NCI-H2081 treated with DMSO at 0.1 percent for 48 hours (cell line): ENCODE measurements at regions not wholly inside any gene's neighbourhood (a gene's known extent, or its start where the extent isn't known, plus 50 kb on each side); places are given as distances from the start of the nearest gene placed in this dataset.

Experiments used
- DNase-seq: peaks from one replicate; lab custom pipeline; 2025; lab: John Stamatoyannopoulos, UW

DNA sequence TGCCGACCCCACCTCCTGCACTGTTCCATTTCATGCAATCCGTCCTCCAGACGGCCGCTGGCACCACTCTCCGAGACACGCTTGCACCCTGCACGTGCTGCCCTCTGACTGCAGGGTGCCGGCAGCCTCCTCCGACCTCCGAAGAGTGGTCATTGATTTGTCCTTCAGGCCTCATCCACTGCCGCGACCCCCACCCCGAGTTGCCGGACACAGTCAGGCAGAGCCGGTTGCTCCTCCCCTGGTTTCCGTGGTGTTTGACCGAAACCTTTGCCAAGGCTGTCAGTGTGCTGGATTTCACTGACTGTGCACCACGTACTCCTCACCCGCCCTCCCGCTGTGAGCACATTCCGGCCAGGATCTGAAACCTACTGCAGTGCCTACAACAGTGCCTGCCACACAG lies 156.4 kb upstream of the PDE10A start:
- no peak for DNase-seq

DNA sequence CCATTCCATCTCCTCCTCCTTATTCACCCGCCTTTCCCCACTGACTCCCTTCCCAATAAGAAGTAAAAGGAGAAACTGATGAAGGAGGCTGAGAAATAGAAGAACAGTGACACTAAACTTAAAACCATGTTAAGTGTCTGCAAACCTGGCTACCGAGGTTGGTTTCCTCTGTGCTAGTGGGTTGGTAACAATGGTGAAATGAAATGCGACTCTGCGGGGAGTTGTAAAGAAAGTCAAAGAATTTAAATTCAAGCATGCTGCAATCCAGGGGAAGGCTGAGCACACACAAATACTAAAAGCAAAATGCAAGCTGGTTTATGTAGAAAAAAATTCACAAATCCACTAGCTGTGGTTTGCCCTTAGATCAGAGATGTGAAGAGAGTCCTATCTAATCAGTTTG lies 155.2 kb upstream of the PDE10A start:
- DNase-seq: no peak

DNA sequence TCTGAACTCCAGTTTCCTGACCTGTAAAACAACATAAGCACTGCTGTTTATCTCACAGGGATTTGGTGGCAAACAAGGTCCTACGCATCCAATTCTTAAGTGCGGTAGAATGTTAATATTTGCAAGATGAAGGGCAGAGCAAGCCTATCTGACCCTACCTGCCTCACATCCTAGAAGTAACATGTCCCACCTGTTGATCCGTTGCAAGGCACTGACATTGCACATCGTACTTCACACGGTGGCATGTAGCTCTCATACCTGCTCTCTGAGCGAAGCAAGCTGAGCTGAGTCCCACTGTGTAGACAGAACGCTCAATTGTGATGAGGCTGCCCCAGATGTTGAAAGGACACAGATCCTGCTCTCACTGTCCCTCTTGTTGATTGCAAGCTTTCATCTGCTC lies 154.7 kb upstream of the PDE10A start:
- DNase-seq: no peak

DNA sequence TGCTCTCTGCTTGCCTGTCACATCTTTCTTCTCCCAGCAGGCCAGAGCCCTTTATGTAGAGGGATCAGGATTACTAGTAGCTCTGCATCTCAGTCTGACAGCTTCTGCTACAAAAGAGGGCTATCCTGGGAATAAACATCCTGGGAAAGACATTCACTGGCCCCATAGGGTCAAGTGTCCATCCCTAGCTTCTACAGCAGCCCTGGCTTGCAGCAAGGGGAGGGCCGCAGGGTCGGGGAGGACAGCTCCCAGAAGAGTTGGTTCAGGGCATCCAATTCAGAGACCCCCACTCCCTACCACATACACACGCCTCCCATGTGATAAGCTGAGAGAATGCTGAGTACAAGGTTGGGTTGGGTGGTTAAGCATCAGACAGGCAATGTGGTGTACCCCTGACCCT lies 154.1 kb upstream of the PDE10A start:
- no peak for DNase-seq

DNA sequence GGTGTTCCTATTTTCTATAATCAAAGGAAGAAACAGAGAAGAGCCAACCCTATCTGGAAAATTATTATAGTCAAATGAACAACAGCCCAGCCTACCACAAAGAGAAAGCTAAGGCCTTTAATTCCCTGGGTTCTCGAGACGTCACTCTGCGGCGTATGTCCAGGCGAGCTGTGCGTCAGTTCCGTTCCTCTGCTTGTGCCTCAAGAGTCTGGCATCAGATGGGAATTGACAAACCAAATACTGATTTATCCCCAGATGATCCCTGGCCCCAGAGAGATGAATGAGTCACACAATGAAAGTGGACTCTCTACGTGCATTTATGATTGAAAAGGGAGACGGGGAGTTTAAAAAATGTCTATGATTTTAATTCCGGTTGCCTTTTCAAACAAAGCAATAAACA lies 151.6 kb upstream of the PDE10A start:
- no peak for DNase-seq

DNA sequence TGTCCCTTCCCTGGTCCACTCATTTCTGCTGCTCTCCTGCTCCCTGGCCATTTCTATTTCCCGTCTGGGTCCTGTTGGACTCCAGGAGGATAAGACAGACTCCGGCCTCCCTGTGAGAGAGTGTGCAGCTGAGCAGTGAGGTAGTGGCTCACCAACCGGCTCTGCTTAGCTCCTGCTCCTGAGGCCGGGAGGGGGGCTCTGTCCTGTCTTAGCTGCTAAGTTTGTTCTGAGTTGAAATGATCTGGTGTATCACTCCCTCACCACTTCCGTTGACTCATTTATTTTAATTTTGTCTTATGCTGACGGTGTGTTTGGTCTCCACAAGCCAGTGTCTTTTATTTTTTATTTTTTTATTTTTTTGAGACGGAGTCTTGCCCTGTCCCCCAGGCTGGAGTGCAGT lies 148.5 kb upstream of the PDE10A start:
- DNase-seq: no peak

DNA sequence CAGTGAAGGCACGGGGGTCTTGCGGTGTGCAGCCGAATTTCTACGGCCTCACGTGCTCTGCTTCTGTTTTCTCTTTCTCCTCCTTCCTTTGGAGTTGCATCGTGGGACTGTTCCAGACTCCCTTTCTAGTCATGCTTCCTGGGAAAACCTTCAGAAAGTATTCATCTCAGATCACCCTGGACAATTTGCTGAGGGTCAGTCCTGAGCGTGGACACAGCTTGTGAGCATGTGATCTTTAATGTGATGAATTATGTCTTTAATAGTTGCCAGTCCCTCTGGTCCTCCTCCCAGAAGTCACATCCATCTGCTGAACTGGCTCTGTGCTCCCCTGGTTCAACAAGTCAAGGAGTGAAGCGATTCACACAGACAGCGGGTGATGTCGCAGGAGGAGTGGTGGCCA lies 145.0 kb upstream of the PDE10A start:
- no peak for DNase-seq

DNA sequence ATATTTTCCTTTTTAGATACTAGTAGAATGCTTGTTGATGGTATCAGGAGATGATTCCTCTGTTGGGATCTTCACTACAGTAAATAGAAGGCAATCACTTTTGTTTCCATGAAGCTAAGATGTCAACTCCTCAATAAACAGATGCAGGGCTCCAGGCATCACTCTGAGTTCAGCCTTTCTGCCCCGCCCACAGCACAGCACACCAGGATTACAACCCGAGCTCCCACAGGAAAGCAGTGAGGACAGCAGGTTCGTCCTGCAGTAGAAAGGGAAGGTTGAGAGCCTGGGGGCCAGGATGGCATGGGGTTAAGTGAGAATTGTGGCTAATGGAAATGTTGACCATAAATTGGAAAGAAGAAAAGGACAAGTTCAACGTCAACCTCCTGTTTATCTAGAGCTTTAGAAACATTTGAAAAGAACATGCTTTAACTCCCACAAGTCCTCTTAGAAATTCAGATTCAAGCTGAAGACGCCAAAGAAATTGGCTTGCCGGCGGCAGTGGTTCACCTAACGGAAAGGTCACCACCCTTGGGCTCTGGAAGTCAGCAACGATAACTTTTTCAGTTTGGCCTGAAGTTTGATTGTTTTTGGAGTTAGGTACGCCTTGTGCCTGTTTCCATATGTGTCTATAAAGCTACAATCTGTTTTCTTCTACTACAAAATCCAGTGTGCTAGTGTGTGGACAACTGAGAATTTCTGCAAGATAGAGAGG lies 144.4 kb upstream of the PDE10A start:
- DNase-seq: no peak

DNA sequence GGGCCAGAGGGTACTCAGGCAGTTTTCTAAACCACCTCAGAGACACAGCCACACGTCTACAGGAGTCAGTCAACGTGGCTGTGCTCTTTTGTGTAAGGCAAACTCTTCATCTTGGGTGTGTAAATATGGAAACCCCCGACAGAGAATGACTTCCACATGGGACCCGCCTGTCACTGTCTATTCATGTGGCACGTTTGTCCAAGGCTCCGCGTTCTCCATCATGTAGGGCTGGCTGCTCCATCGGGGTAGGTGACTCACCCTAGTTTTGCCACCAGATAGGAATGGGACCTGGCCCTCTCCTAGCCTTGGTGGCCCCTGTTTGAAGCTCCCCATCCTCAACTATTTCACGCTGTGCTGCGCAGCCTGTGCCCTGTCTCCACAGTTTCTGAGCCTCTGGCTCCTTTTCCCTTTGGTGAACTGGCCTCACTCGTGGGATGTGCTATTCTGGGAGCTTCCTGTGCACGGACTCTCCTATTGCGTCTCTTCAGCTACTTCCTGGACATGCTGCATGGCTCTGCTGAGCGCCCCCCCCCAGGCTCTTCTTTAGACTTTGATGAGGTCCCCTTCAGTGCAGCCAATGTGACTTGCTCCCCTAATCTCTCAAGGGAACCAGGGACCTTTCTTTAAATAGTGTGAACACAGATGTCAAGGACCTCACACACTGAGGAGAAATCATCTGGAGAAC lies 143.2 kb upstream of the PDE10A start:
- no peak for DNase-seq

DNA sequence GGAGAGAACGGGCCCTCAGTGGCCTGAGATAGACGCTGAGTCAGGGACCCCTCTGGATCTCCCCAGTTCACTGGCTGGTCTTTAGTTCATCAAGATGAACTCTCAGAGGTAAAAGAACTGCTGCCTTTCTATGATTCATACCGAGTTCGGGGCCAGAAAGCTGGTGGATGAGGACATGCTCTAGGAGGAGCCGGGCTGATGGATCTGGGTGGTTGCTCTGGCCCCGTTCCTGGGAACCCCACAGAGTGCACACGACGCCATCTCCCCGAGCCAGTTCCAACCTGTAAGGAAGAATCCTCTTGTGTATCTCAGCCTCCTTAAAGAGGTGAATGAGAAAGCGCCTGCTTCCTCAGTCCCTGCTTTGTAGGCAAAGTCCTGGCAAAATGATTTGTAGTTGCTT lies 142.6 kb upstream of the PDE10A start:
- no peak for DNase-seq

DNA sequence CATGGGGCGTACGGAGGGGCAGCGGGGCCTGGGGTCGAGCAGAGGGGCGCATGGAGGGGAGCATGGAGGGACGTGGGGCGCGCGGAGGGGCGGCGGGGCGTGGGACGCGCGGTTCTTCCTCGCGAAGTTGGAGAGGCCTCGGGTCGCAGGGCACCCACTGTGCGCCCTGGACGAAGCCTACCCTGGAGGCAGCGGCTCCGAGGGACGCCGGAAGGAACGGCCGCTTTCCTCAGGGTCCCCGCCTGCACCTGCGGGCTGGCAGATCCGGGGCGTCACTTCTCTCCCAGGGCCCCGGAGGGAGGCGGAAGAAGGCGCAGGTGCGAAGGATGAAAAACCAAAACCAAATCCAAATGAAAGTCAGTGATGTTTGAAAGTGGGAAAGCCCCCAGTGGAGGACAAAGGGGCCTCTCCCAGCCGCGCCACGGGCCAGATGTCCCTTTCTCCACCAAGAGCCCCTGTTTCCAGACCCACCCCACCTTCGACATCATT lies 142.1 kb upstream of the PDE10A start:
- DNase-seq: no peak

DNA sequence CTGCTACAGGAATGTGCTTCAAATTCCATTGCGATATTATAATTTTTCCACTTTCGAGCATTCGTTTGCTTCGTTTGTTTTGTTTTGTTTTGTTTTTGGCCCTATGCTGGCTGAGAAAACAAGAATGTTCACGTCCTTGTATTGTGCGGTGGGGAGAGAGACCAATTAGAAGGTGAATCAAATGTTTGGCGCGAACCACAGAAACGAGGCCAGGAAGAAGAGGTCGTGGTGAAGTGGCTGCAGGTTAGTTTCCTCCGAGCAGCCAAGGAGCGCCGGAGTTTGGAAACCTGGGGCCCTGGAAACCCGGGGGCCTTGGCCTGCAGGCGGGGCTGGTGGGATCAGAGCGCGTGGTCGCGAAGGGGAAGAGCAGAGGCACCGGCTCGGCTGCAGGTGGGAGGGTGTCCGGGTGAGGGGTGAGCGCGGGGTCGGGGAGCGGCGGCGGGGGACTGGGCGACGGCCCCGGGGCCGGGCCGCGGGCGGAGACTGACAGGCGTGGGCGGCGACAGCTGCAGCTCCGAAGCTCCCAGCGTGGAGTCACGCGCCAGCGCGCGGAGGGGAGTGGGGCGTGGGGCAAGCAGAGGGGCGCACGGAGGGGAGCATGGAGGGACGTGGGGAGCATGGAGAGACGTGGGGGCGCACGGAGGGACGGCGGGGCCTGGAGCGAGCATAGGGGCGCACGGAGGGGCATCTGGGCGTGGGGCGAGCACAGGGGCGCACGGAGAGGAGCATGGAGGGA lies 141.5 kb upstream of the PDE10A start:
- no peak for DNase-seq

DNA sequence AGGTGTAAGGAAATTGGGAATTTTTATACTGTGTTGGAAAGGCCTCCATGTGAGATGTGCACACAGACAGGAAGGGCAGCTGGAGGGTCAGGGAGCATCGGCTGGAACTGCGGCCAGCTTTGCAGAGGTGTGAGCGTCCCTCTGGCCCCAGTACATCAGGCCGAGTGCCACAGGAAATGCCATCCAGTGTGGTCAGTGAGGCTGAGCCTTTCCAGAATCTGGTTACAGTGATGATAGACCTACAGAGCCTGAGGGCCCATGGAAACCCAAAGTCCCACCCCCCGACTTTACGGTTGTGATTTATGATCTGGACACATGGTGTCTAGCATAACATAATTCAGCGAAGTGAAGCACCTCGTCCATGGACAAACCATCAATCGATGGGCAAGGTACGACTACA lies 137.3 kb upstream of the PDE10A start:
- no peak for DNase-seq

DNA sequence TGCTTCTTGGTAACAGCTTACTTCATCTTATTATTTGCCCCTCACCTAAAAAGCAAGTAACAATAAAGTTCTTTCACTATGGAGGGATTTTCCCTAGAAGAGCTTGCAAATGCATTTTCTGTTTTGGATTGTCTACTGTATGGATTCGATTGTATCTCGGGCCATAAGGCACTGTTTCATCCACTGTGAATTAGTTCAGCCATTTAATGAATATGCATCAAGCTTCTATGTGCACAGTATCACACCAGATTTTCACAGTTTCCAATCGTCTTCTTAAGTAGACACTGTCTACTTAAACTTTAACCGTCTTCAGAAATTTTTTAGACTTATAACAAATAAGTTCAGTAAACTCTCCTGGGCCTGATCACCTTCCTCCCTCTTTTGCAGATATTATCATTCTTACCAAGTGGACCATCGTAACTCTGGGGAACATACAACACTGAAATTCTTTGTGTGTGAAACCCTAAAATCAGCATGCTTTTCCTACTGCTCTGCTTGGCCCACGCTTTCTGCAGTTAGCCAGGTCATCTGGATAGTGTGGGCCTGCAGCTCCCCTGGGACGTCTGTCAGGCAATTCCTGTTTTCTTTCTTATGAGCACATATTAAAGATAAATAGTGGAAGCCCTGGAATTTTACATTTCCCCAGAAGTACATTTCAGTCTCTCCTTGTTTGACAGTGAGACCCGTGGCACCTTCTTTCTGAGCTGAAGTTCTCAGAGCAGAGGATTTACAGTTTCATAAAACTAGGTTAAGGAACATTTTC lies 136.5 kb upstream of the PDE10A start:
- no peak for DNase-seq

DNA sequence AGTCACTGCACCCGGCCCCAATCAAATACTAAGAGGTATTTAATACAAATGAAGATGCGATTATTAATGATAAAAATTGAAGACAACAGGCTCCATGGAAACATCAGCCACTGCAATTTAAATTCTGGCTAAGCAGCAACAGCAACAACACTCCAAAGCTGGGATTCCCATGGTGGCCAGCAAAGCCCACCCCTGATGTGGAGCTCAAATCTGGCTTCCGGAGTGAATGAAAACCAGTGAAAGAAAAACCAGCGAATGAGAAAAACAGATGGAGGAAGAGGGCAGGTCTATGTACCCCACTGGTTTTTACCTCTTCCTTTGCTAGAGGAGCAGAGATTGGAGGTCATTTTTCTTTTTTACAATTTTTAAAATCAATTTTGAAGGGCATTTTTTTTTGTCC lies 135.9 kb upstream of the PDE10A start:
- DNase-seq: no peak

DNA sequence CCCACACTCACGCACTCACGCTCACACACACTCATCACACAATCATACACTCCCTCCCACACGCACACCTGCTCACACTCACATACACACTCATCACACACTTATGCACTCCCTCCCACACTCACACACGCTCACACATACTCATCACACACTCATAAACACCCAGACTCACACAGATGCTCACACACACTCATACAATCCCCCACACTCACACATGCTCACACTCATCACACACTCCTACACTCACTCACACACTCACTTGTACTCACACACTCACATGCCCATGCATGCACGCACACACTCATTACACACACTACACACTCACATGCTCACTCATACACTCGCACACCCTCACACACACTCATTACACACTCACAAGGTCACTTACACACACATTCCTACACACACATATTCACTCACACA lies 131.1 kb upstream of the PDE10A start:
- no peak for DNase-seq

DNA sequence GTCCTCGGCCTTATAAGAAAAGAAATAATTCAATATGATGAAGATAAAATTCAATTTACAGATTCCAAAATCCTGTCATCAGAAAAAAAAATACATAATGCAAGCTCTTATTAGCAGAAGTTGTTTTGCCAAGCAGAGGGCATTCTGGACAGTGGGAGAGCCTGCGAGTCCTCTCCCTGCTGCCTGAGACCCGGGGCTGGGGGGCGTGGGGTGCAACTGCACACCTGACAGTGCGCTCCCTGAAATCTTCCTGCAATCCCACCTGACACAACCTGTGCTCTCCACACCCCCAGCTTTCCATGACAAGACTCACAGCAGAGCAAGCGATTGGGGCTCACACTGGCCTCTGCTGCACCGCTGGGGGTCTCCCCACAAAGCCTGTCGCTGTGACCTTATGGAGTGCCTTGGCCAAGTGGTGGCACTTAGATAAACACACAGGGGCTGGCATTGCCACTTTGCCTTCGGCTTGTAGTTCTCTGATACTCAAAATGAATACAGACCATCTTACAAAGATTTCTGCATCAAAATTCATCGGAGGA lies 130.3 kb upstream of the PDE10A start:
- DNase-seq: no peak

DNA sequence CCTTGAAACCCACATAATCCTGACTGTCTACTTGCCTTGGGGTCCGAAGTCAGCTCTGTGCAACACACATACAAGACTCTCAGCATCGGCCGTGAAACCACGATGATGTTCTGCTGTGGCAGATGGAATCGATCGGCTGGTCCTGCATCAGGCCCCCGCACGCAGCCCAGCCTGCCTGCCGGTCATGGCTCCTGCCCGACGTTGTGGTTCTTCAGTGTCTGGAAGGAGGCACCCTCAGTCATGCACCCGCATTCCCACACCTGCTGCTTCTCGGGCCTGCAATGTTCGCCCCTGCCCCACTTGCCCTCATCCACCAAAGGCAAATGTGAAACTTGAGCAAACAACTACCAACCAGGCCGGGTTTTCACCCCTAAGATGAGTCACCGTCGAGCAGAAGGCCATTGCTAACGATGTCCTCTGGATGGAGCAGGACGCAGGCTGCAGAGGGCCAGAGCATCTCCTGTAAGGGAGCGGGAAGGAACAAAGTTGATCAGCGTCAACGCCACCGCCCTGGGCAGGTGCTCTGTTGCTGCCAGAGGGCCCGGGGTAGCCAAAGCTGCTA lies 128.9 kb upstream of the PDE10A start:
- DNase-seq: no peak

DNA sequence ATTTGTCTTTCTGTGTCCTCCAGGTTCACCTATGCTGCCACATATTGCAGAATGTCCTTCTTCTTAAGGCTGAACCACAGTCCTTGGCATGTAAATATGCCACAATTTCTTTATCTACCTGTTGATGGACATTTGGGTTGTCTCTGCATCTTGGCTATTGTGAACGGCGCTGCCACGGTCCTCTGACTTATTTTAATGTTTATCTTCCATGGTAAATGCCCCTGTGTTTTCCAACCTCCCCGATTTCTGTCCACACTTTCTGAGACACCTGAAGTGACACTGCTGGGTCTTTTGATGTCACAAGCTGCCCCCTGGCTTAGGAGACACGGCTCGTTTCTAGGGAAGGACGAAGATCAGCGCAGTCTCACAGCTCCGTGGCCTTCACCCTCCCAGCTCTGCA lies 128.3 kb upstream of the PDE10A start:
- DNase-seq: no peak

DNA sequence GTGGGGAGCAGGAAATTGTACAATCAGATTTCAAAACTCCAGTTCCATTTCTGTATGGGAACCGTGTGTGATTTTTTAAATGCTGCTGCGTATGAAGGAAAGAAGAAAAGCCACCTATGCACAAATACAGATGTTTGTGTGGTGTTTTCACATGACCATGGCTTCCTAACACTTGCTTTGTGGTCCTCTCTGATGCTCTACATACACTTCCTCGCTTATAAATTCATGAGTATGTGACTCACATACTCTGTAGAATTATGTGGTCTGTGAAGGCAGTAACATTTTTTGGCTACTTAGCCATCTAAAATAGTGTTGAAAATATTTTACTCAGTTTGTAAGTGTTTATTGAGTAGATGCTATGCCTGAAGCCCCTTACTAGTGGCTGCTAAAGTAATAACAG lies 119.8 kb upstream of the PDE10A start:
- no peak for DNase-seq

DNA sequence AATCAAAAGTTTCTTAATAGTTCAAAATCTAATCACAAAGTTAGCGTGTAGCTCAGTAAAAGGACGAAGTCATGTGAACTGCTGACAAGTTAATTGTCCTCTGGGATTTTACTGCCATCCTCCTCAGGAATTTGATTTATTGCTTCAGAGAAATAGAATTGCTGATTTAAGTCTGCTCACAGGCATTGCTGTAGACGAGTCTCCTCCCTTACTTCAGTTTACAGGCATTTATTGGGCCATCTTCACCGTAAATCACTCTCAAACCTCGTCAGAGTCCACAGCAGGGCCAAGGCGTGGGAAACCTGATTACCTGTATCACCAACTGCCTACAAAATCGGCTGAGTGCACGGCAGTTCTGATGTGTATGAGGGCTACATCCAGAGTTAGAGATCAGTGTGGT lies 119.1 kb upstream of the PDE10A start:
- DNase-seq: no peak

DNA sequence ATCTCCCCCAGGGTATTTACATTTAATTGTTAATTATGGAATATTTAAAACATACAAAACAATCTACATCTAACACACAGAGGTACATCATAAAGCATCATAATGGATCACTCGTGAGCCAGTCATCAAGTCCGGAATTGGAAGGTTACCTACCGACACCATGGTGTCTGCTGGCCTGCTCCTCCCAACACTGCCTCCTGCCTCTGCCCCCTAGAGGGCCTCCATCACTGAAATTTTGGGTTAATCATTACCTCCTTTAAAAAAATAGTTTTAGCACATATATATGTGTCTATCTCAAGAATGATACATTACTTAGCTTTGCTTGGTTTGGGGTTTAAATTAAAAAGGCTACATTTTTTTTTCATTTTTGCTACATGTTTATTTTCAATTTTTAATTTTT lies 114.6 kb upstream of the PDE10A start:
- no peak for DNase-seq
